GM23338 (cell line): ENCODE measurements at regions not wholly inside any gene's neighbourhood (a gene's known extent, or its start where the extent isn't known, plus 50 kb on each side); places are given as distances from the start of the nearest gene placed in this dataset.

Source experiments
- CREB1 ChIP-seq: fragments of 250-450 bp; sonication (Bioruptor Pico); IDR thresholded peaks from 2 replicates; pipeline ENCODE4 v1.5.0; 2020; ENCODE audit warnings: low read depth, mild to moderate bottlenecking, moderate library complexity
- EZH2 ChIP-seq: fragments of 200-600 bp; sonication (generic); IDR thresholded peaks from one replicate; pipeline ENCODE4 v1.8.0; 2017; ENCODE audit warnings: antibody characterized with exemption, mild to moderate bottlenecking, low read depth; ENCODE audit not compliant: unreplicated experiment
- EZH2phosphoT487 ChIP-seq: fragments of 200-600 bp; sonication (generic); IDR thresholded peaks from one replicate; pipeline ENCODE4 v1.8.1; 2018; ENCODE audit warnings: antibody characterized with exemption; ENCODE audit not compliant: unreplicated experiment
- JUNB ChIP-seq: IDR thresholded peaks from one replicate; pipeline ENCODE4 v1.6.1; 2016; ENCODE audit warnings: antibody characterized with exemption; ENCODE audit not compliant: unreplicated experiment
- NANOG ChIP-seq: IDR thresholded peaks from 2 replicates; pipeline ENCODE4 v1.6.1; 2016; ENCODE audit warnings: antibody characterized with exemption, borderline replicate concordance
- POLR2AphosphoS5 ChIP-seq: IDR thresholded peaks from 2 replicates; pipeline ENCODE4 v1.6.1; 2016; ENCODE audit warnings: antibody characterized with exemption, low read depth
- ZNF114 ChIP-seq: fragments of 250-450 bp; sonication (Bioruptor Pico); IDR thresholded peaks from 2 replicates; pipeline ENCODE4 v1.5.0; 2020; ENCODE audit warnings: mild to moderate bottlenecking, moderate library complexity
- TF ChIP-seq, protein P1 (sequence below), 2 experiments: fragments of 200-600 bp in 1 of 2; sonication (generic) in 1 of 2; conservative IDR thresholded peaks; 2 replicates each; pipeline versions ENCODE4 v1.5.1 to v1.6.1; 2016 to 2017; ENCODE audit warnings: antibody characterized with exemption in 2 of 2, low read depth in 2 of 2, mild to moderate bottlenecking in 2 of 2, moderate library complexity in 1 of 2
- TF ChIP-seq, protein P2 (sequence below): IDR thresholded peaks from one replicate; pipeline ENCODE4 v1.6.1; 2018; ENCODE audit warnings: antibody characterized with exemption; ENCODE audit not compliant: unreplicated experiment

GRCh38 chr1:192872010-192872409 is 63.2 kb downstream of the RGS2 start:
- TF ChIP-seq, protein P1, sequence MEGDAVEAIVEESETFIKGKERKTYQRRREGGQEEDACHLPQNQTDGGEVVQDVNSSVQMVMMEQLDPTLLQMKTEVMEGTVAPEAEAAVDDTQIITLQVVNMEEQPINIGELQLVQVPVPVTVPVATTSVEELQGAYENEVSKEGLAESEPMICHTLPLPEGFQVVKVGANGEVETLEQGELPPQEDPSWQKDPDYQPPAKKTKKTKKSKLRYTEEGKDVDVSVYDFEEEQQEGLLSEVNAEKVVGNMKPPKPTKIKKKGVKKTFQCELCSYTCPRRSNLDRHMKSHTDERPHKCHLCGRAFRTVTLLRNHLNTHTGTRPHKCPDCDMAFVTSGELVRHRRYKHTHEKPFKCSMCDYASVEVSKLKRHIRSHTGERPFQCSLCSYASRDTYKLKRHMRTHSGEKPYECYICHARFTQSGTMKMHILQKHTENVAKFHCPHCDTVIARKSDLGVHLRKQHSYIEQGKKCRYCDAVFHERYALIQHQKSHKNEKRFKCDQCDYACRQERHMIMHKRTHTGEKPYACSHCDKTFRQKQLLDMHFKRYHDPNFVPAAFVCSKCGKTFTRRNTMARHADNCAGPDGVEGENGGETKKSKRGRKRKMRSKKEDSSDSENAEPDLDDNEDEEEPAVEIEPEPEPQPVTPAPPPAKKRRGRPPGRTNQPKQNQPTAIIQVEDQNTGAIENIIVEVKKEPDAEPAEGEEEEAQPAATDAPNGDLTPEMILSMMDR (conservative IDR thresholded peaks at IDR 0.05; ENCODE audit: low read depth in 2 of 2): no peak
- TF ChIP-seq POLR2AphosphoS5 (no peak), EZH2phosphoT487 (no peak), EZH2 (no peak), JUNB (no peak), NANOG (no peak), CREB1 (CRISPR knock-in tag) (no peak), ZNF114 (no peak)
- TF ChIP-seq, protein P2, sequence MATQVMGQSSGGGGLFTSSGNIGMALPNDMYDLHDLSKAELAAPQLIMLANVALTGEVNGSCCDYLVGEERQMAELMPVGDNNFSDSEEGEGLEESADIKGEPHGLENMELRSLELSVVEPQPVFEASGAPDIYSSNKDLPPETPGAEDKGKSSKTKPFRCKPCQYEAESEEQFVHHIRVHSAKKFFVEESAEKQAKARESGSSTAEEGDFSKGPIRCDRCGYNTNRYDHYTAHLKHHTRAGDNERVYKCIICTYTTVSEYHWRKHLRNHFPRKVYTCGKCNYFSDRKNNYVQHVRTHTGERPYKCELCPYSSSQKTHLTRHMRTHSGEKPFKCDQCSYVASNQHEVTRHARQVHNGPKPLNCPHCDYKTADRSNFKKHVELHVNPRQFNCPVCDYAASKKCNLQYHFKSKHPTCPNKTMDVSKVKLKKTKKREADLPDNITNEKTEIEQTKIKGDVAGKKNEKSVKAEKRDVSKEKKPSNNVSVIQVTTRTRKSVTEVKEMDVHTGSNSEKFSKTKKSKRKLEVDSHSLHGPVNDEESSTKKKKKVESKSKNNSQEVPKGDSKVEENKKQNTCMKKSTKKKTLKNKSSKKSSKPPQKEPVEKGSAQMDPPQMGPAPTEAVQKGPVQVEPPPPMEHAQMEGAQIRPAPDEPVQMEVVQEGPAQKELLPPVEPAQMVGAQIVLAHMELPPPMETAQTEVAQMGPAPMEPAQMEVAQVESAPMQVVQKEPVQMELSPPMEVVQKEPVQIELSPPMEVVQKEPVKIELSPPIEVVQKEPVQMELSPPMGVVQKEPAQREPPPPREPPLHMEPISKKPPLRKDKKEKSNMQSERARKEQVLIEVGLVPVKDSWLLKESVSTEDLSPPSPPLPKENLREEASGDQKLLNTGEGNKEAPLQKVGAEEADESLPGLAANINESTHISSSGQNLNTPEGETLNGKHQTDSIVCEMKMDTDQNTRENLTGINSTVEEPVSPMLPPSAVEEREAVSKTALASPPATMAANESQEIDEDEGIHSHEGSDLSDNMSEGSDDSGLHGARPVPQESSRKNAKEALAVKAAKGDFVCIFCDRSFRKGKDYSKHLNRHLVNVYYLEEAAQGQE: no peak
